Activated CD4-positive, CD25-positive, alpha-beta regulatory T cell (primary cell): ENCODE measurements at regions not wholly inside any gene's neighbourhood (a gene's known extent, or its start where the extent isn't known, plus 50 kb on each side); places are given as distances from the start of the nearest gene placed in this dataset.

ENCODE experiments used
- DNase-seq, 4 experiments: peaks; one replicate each; lab custom pipeline; 2025; lab: John Stamatoyannopoulos, UW

DNA sequence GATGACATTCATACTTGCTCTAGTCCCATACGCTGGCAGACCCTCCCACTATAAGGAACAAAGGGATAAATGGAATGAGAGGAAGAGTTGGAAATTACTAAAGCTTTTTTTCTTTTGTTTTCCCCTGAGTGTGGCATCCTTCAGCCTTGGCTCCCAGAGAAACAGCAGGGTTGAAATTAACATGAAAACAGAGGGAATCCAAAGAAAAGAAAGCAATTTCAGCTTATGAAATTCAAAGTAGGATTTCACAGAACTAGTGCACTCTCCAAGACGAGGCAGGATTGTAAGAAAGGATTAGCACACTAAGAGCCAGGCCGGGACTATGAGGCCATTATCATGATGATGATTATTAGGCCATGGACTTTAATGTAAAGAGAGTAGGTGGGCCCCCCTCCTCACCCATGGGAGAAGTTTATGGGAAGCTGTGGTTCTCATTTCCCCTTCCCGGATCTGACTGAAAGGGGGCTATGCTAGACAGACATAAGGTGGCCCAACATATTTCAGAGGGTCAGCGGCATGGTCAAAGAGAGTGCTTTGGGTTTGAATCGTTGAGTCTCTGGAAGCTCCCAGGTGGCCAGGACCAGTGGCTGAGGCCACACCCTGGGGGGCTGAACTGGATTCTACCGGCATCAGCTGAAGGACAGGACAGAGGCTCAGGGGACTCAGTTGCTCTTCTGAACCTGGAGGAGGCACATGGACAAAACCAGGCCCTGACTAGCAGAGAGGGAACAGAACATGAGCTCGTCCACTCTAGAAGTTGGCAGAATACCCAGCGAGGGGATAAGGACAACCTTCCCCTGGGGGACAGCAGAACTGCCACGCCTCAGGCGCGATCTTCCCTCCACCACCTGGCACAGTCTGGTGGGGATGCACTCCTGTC lies 100.1 kb upstream of the ARL4C start:
- no peak for DNase-seq

DNA sequence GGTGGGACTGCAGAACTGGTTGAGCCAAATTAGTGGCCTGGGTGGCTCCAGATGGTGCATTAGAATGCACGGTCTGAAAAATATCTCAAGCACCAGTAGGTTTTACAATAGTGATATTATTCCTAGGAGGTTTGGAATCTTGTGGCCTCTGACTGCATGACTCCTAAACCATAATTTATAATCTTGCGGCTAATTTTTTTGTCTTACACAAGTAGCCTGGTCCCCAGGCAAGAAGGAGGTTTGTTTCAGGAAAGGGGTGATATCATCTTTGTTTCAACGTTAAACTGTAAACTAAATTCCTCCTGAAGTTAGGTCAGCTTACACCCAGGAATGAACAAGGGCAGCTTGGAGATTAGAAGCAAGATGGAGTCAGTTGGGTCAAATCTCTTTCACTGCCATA lies 98.9 kb upstream of the ARL4C start:
- DNase-seq, result no peak

DNA sequence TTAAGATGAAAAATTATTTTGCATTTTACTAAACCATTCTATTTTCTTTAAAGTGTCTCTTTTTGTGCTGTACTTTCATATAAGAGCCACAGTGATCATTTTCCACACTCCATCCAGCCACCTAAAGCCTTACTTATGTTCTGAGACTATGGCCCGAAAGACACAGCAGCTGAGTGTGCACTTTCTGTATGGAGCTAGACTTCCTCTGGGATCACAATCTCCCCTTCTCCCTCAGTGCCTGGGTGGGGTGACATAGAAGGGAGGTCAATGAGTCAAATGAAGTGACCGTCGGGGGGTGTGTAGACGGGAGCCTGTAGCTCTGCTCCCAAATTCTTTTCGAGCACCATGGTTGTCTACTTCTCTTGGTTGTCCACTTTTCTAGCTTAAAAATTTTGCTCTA lies 97.8 kb upstream of the ARL4C start:
- DNase-seq, result no peak

DNA sequence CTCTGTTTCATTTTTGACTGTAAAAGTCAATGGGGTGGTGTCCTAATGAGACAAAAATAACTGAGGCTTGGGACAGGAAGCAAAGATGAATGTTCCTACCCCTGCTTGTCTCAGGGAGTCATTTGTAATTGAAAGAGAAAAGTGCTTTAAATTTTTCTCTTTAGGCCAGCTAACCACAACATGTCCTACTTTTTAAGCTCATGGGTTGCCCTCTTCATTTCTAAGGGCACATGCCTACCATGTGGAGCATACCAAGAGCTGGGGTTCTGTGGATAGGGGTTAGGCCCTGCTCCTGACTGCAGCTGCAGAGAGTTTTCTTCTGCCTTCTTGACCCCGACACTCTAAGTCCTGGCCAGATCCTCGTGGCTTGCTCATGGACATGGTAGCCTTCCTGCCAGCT lies 96.8 kb upstream of the ARL4C start:
- no peak for DNase-seq

DNA sequence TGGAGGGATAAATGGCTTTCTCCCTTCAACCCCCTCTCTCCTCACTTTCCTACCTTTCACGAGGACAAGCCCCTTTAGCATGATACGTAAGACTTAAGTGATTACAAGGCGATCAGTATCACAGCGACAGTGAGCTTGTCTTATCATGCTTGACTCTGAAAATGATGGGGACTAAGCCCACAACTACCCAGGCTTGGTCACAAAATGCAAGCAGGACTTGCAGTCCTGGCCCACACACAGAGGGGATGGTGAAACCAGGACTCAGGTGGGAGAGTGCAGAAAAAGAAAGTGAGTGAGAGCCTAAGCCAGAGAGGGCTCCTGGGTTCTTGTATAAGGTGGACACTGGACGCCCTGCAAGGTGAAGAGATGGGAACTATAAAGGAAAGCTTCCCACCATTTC lies 95.7 kb upstream of the ARL4C start:
- DNase-seq, result no peak

DNA sequence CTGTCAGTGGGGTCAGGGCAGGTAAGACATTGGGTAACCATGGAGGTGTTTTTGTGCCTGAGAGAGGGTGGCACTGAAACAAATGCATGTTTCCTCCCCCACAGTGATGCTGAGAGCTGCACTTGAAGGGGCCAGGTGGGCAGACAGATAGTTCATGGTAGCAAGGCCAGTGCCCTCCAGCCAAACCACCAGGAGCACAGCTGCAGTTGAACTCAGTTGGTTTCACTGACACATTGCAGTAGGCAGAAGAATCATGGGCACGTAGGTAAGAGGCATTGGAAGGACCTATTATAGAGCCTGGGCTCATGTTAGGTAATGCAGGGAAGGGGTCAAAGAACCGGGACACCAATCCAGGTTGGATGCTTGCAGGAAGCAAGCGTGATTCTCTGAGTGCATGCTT lies 93.2 kb upstream of the ARL4C start:
- DNase-seq, result no peak

DNA sequence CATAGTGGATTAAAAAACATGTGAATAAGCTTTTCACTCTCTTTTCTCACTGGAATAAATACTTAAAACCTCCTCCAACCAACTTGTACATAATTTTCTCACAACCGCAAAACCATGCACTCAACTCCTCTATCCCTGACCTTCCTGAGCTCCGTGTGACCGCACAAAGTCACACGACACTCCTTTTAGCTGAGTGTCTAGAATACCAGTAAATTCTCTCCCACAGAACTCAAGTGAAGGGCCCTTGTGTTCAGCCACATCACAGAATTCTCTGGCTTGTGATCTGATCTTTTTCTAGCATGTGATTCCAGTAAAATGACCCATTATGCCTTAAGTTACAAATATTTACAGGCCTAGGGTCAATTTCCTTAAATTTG lies 91.2 kb upstream of the ARL4C start:
- no peak for DNase-seq

DNA sequence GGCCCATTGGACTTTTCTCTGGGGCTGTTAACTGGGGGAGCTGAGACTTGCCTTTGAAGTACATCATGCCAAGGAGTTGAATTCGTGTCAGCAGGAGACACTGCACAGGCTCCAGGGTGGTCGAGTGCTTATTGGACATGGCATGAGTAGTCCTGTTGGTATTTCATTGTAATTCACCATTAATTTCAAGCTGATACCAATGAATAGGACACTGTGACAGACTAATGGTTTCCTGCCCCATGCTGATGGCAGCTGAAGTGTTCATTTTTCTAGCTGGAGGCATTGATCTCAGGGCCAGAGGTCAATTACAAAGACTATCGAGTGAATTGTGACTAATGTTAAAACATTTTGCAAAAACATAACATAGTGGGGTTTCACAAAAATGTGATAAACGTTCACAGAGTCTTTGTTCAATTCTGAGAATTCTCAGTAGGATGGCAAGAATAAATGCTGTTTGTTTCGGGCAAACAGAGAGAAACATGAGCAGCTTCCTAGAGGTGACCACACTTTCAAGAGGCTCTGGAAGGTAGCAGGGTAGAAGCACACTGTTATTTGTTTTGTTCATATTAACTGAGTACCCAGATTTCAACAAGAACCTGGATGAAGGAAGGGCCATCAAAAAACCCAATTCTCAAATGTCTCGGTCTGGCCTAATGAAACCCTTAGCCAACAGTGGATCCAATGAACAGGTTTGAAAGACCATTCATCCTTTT lies 90.6 kb upstream of the ARL4C start:
- DNase-seq, result no peak

DNA sequence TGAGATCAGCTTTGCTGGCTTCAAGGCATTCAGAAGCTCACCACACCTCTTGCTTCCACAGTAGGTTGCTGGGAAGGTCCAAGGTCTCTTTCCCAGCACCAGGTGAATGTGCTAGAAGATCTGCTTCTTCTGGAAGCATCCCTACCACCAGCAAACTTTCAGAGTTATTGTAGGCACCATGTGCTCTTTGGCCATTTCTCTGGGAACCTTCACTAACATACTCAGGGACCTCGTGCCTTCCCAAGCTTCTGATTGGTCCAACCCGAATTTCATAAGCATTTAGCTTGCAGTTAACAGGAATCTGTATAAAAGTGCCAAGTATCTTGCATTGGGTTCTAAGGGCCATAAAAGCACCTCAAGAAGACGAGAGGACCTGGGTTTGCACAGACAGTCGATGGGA lies 86.5 kb upstream of the ARL4C start:
- DNase-seq, result no peak

DNA sequence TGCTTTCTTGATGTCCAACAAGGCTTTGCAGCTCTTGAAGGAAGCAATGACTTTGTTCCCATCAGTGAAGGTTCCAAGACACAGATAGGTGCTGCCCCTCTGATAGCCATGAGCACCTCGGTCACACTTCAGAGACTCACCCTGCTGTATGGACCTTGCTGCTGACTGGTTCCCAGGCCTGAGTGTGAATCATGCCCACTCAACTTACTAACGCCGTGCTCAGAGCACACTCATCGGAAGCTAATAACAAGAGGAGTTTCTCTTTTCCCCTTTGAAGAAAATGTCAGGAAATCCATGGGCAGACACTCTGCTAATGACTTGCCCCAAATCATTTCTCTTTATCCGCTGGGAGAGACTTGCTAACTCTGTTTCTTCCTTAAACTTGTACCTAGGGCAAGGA lies 83.8 kb upstream of the ARL4C start:
- no peak for DNase-seq

DNA sequence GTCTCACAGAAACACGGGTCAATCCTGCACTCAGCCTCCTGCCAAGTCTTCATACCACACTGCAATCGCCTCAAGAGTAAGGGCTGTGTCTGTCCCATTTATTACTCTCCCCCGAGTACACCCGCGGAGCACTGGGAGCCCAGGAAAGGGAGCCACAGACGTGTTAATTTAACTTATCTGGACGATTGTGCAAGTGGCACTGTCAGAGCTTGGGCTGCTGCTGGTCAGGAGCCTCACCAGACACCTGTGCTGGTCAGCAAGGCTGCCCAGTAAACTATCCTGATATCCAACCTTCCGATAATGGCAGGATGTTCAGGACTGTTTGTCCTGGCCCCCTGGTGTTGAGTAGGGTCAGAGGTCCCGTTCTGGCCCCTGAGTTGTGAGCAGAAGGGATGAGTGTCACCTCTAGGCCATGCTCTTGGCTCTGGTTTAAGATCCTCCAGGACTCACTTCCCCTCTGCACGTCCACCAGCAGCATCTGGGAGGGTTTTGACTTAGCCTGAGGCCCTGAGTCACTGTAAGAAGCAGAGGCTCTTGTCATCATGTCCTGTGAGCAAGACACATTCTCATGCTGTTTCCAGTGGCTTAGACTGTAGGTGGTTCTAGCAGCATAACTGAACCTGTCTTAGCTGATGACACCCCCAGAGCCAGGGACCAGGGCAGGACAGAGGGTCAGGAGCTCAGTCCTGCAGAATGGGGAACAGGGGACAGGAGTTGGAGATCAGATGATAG lies 82.5 kb upstream of the ARL4C start:
- DNase-seq, result no peak

DNA sequence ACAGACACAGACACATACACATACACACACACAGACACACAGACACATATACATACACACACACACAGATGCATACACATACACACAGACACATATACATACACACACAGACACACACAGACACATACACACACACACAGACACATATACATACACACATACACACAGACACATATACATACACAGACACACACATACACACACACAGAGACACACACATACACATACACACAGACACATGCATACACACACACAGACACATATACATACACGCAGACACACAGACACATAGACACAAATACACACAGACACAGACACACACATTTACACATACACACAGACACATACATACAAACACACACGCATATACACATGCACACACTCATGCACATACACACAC lies 81.5 kb upstream of the ARL4C start:
- DNase-seq, result no peak

DNA sequence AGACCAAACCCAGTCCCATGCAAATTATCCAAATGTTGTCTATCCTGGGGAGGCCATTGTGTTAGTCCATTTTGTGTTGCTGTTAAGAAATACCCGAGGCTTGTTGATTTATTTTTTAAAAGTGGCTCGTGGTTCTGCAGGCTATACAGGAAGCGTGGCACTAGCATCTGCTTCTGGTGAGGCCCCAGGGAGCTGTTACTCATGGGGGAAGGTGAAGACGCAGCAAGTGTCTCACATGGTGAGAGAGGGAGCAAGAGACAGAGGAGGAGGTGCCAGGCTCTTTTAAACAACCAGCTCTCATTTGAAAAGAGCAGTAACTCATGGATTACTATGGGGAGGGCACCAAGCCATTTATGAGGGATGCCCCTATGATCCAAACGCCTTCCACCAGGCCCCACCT lies 80.3 kb upstream of the ARL4C start:
- DNase-seq, result no peak

DNA sequence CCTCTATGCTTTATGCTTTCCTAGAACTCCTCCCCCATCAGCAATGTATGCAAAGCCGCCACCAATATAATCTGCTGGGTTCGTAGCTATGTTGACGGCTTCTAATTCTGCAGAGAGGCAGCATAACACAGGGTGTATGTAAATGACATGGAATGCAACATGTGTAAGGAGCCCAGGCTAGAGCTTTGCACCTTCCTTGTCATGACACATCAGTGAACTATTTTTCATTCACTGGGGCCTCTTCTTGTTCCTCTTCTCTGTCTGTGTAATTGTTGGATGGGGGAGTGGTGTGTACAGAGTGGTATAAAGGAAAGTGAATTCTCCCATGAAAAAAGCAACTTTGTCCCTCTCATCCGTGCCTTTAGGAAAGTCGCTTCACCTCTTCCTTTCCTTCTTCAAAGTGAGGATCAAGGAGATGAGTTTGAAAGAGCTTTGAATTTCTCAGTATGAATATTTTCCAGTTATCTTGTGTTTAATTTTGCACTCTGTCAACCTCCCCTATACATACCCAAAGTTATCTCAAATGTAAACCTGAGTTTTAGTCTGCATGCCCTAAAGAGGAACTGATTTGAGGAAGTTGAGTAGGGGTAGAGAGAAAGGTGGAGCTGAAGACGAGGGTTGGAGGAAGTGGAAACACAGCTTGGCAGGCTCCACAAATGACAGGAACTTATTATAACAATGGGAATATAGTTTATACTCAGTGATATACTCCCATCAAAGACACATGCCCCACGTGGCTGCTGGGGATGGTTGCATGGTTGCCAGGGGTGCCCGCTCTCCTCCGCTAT lies 74.9 kb upstream of the ARL4C start:
- no peak for DNase-seq

DNA sequence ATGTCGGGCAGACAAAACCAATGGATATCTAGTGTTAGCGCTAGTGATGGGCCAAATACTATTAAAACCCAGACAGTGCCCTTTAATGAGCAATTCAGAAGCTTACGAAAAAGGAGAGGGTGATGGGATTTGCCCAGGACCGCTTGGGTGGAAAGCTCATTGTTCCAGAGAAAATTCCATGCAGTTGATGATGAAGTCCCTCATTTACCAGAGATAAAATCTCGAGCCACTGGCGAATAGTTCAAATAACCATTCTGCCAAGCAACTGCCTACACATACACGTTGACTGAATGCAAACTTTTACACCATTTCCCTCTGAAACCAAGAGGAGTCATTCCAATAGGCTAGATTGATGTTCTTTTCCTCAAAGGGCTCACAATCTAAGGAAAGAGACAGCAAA lies 73.6 kb upstream of the ARL4C start:
- no peak for DNase-seq

DNA sequence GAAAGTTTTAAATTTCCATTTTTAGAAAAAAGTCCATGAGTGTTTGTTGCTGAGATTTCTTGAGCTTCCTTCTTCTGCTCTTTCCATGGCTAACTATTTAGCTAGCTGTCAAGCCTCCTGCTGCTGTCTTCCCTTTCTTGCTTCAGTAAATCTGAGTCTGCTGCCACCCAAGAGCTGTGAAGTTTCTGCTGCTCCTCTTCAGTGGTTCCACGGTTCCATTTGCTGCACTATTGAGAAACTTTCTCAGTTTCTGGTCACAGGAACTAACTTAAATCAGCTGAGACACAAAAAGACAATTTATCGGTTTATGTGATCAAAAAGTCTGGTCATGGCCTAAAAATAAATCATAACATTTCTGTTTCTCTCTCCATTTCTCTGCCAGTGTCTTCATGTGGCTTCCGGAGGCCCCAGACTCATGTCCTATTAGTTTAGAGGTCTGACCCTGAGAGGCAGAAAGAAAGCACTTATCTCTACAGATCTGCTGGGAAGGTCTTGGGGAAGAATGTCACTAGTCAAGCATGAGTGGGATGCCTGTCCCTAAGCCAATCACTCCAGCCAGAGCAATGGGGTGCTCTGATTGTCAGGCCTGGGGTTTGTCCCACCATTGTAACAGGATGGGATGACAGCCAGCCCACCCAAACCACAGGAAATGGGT lies 73.0 kb upstream of the ARL4C start:
- no peak for DNase-seq

DNA sequence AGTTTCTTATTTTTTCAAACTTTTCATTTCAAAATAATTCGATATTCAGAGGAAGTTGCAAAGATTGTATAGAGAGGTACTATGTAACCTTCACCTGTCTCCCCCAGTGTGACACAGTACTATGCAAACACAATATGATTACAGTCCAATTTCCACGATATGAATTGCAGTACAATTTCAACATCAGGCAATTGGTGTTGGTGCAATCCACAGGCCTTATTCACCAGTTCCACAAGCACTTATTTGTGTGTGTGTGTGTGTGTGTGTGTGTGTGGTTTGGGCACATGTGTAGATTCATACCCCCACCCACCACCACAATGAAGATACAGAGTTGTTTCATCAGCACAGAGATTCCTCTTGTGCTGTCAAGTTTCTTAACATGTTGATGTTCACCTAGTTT lies 69.7 kb upstream of the ARL4C start:
- DNase-seq, result no peak

DNA sequence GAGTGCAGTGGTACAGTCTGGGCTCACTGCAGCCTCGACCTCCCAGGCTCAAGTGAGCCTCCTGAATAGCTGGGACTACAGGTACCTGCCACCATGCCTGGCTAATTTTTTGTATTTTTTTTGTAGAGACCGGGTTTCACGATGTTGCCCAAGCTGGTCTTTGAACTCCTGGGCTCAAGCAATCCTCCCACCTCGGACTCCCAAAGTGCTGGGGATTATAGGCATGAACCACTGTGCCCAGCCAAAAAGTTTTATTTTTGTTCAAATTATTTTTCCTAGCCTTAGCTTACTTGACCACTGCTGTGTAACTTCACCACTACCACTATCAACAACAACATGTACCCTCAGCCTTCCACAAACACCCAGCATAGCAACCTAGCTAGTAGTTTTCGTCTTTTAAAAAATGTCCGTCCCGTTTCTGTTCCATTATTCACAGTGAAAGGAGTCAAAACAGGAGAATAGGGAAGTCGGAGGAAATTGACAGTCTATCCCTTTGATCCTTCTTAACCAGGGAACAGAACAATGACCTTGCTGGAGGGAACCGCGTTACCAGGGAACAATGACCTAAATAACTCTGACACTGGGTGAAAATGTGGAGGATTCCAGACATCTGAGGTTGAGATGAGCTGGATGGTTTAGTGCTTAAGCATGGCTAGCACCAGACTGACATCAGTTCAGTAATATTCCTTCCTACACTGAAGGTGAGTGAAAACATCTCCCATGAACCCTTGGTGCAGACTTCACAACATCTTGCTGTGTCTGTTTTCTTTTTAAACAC lies 69.2 kb upstream of the ARL4C start:
- no peak for DNase-seq

DNA sequence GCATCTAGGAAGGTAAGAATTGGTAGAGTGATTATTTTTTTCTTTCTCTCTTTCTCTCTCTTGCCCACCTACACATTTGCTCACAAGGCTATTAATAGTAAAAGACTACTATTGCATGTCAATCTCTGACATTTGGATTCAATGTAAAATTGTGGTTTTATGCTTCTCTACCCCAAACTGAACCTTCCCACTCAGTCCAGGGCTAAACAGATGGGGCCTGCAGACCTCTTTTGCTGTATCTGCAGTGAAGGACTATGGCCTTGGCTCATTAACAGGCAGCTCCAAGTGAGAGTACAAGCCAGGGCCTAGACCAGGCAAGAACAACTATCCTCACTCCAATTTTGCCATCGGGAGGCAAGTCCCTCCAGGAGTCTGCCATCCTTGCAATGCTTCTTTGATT lies 68.3 kb upstream of the ARL4C start:
- no peak for DNase-seq

DNA sequence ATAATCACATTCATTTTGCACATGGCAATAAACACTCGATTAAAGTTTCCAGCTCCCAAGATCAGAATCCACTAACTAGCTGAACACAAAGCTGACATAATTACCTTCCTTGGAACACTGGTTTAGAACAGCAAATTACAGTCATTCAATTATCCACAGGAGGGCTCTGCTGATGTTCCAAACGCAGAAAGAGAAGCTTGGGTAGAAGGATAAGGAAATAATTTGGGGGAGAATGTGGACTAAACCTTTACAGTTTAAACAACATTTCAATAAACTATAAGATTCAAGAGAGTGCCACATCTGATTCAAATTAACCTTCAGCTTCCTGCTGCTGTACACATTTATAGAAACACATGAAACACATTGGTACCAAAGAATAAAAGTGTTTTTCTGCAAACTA lies 67.8 kb upstream of the ARL4C start:
- DNase-seq, result no peak

DNA sequence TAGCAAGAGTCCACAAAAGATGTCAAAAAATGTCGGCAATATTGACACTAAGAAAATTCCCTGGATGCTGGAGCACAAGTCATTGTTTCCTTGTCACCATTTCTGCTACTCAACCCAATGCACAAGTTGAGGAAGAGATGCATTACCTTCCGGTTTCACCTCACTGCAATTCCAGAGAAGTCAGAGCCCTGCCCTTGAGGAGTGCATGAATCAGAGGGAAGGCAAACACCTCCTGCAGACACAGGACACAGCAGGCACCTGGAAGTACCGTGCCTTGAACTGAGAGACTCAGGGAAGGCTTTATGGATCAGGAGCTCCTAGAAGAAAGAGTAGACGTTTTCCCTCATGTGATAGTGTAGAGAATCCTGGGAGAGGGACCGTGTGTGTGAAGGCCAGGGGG lies 62.7 kb upstream of the ARL4C start:
- no peak for DNase-seq
